Activated T-cell treated with anti-CD3 and anti-CD28 coated beads for 24 hours (primary cell): ENCODE measurements at regions not wholly inside any gene's neighbourhood (a gene's known extent, or its start where the extent isn't known, plus 50 kb on each side); places are given as distances from the start of the nearest gene placed in this dataset.

Source experiments
- DNase-seq: peaks from one replicate; pipeline ENCODE4 v3.0.0-alpha.2; 2020; ENCODE audit warnings: low read depth

- no peak for DNase-seq
These were observed 1101.7 kb upstream of the GHITM start for GRCh38 chr10:83037653-83038052.

- no peak for DNase-seq
These were observed 1100.7 kb upstream of the GHITM start for GRCh38 chr10:83038631-83039030.

GRCh38 chr10:83045731-83046130 lies 1093.6 kb upstream of the GHITM start:
- DNase-seq = no peak

- DNase-seq = no peak
These were observed 1088.5 kb upstream of the GHITM start for GRCh38 chr10:83050815-83051214.

- no peak for DNase-seq
These were observed 1076.4 kb upstream of the GHITM start for GRCh38 chr10:83062871-83063270.

- DNase-seq = no peak
These were observed 1065.8 kb upstream of the GHITM start for GRCh38 chr10:83073472-83073871.

- DNase-seq = no peak
These were observed 1064.1 kb upstream of the GHITM start for GRCh38 chr10:83075016-83075814.

DNA sequence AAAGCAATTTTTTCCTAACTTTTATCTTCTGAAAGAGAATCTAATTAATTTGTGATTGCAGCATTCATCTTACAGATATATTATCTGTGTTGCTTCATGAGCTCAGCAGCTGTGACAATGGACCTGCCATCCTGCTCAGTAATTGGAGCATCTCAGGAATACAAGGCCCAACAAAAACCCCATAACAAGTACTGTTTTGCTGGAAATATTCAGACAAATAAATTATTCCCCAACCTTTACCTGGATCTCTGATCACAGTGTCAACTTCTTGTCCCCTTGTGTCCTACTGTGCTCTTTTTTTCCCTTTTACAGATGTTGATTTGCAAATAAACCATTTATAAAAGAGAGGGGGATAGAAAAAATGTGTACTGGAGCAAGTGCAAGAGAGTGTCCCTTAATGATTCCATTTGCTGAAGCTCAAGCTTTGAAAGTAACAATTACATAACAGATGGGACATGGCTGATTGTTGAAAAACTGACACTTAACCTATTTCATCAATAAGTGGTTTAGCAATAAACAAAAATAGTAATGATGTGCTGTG lies 1063.4 kb upstream of the GHITM start:
- no peak for DNase-seq

- DNase-seq = no peak
These were observed 1062.9 kb upstream of the GHITM start for GRCh38 chr10:83076443-83076842.

- DNase-seq = no peak
These were observed 1061.1 kb upstream of the GHITM start for GRCh38 chr10:83078160-83078559.

GRCh38 chr10:83078645-83079044 lies 1060.7 kb upstream of the GHITM start:
- DNase-seq = no peak

GRCh38 chr10:83083831-83084230 lies 1055.5 kb upstream of the GHITM start:
- DNase-seq = no peak

GRCh38 chr10:83089335-83089734 lies 1050.0 kb upstream of the GHITM start:
- DNase-seq = no peak

DNA sequence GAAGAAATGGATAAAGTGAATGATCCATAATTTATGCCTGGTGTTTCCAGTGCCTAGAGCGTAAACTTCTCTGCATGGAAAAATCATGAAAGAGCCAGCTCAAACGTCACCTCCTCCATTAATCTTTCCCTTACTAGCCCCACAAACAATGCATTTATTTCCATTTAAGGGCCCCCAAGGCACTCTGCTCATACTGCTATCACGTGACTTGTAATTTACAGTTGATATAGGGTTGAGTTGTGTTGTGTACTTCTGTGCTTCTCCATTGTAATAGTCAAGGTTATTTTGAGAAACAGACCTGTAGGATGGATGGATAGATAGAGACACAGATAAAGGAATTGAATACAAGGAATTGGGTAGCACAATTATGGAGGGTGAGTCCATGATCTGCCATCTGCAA lies 1034.7 kb upstream of the GHITM start:
- no peak for DNase-seq

- no peak for DNase-seq
These were observed 1030.6 kb upstream of the GHITM start for GRCh38 chr10:83108565-83109333.

GRCh38 chr10:83119346-83119745 lies 1020.0 kb upstream of the GHITM start:
- no peak for DNase-seq

GRCh38 chr10:83122336-83122735 lies 1017.0 kb upstream of the GHITM start:
- no peak for DNase-seq

DNA sequence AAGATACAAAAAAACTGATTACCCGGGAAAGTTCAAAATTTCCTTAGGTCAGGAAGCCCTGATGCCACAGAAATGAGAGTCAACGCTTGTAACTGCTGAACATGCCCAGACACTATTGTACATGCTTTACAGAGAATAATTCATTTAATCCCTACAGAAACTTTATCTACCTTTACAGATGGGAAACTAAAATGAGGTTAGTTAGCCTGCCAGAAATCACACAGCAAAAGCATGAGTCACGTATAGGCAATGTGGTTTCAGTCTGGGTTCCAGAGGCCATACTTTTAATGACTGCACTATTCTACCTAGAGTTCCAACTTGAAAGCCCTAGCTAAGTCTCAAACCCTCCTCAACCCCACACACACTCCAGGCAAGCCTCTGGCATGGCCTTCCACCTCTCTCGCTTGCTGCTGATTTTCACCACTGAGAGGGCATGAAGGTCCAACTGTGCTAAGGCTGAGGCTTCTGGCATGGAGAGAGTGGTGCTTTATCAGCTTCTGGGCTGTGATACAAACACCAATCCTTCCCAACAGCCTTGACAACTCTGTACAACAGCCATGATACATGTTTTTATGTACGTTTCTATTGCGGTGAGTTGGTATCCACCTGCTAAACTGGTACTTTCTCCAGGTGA lies 1011.2 kb upstream of the GHITM start:
- DNase-seq = no peak

GRCh38 chr10:83140811-83141210 lies 998.5 kb upstream of the GHITM start:
- DNase-seq = no peak

GRCh38 chr10:83142074-83142563 lies 997.2 kb upstream of the GHITM start:
- DNase-seq = no peak

- no peak for DNase-seq
These were observed 994.8 kb upstream of the GHITM start for GRCh38 chr10:83144461-83144860.

DNA sequence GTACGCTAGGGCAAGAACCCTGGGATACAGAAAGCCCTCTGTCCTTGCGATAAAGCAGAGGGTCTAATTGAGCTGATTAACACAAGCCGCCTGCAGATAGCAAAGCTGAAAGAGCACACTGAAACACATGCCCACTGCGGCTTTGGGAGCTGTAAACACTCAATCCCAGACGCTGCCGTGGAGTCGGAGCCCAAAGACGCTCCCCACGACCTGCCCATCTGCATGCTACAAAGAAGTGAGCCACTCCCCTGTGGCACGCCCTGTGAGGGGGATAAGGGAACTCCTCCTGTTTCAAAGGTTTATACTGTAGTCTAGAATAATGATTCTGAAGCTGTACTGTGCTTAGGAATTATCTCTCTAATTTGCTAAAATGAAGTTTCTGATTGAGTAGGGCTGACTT lies 985.6 kb upstream of the GHITM start:
- DNase-seq = no peak

DNA sequence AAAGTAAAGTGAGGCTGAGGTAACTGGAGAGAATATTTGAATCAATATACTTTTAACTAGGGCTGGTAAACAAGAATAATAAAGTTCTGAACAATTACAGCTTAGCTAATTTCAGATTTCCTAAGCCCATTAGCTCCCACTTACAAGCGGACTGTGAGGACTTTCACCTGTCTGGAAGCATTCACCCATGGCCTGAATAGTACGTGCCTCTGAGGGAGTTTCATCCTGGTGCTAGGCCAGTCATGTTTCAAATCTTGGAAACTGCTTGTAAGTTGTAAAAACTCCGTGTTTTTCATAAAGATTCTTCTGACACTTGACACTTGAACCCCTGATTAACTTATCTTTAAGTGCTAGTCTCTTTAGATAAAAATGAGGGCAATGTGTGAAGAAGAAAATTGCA lies 975.2 kb upstream of the GHITM start:
- DNase-seq = no peak
